SH-SY5Y (cell line): ENCODE measurements at regions not wholly inside any gene's neighbourhood (a gene's known extent, or its start where the extent isn't known, plus 50 kb on each side); places are given as distances from the start of the nearest gene placed in this dataset.

Experiments
- GATA2 ChIP-seq: IDR thresholded peaks from 2 replicates; pipeline ENCODE4 v1.6.1; 2011; ENCODE audit warnings: mild to moderate bottlenecking, low read depth, low read length
- GATA3 ChIP-seq: IDR thresholded peaks from 2 replicates; pipeline ENCODE4 v1.6.1; 2011; ENCODE audit warnings: low read depth, mild to moderate bottlenecking, low read length, moderate library complexity

- no peak for TF ChIP-seq GATA2
- no peak for TF ChIP-seq GATA3
Observed at GRCh38 chr3:66666362-66666761, 165.5 kb upstream of the LRIG1 start.
